Suprapubic skin (tissue), 4 donors: ENCODE measurements at regions not wholly inside any gene's neighbourhood (a gene's known extent, or its start where the extent isn't known, plus 50 kb on each side); places are given as distances from the start of the nearest gene placed in this dataset.

Experiments
- POLR2A ChIP-seq, 2 donors: fragments of 450-650 bp; IDR thresholded peaks; one replicate each; pipeline ENCODE4 v1.6.1; 2017; ENCODE audit warnings: antibody characterized with exemption in 2 of 2, mild to moderate bottlenecking in 2 of 2, moderate library complexity in 2 of 2
- POLR2AphosphoS5 ChIP-seq, 3 donors: sonication (generic); formaldehyde crosslinking; IDR thresholded peaks; one replicate each; pipeline ENCODE4 v1.6.1; 2017; ENCODE audit warnings: antibody characterized with exemption in 3 of 3
- TF ChIP-seq, protein P1 (sequence below), 2 donors: fragments of 200-600 bp in 1 of 2; fragments of 450-650 bp in 1 of 2; sonication (generic) in 1 of 2; IDR thresholded peaks; one replicate each; pipeline ENCODE4 v1.5.1; 2016 to 2019; ENCODE audit warnings: antibody characterized with exemption in 2 of 2, mild to moderate bottlenecking in 1 of 2, moderate library complexity in 1 of 2

DNA sequence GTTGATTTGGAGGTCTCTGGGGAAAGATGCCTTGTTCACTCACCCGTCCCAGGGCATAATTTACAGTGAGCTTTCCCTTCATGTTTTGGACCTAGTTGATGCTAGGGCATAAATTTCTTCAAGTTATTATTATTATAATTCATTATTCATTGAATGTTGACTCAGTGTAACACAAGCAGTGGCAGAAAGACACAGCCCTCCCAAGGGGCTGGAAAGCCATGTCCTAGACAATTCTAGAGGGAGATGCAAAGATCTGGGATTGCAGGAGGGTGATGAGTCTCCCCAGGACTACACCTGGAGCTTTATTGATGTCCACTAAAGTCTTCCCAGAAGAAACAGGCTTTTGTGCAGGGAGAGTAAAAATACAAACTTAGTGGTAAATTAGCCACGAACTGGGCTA, 322.0 kb upstream of the MOCS1 start:
- TF ChIP-seq, protein P1, sequence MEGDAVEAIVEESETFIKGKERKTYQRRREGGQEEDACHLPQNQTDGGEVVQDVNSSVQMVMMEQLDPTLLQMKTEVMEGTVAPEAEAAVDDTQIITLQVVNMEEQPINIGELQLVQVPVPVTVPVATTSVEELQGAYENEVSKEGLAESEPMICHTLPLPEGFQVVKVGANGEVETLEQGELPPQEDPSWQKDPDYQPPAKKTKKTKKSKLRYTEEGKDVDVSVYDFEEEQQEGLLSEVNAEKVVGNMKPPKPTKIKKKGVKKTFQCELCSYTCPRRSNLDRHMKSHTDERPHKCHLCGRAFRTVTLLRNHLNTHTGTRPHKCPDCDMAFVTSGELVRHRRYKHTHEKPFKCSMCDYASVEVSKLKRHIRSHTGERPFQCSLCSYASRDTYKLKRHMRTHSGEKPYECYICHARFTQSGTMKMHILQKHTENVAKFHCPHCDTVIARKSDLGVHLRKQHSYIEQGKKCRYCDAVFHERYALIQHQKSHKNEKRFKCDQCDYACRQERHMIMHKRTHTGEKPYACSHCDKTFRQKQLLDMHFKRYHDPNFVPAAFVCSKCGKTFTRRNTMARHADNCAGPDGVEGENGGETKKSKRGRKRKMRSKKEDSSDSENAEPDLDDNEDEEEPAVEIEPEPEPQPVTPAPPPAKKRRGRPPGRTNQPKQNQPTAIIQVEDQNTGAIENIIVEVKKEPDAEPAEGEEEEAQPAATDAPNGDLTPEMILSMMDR (IDR thresholded peaks at IDR 0.05): no peak
- TF ChIP-seq POLR2A (IDR thresholded peaks at IDR 0.05): no peak
- no peak for TF ChIP-seq POLR2AphosphoS5 (IDR thresholded peaks at IDR 0.05)
